DMS53 (cell line): ENCODE measurements at regions not wholly inside any gene's neighbourhood (a gene's known extent, or its start where the extent isn't known, plus 50 kb on each side); places are given as distances from the start of the nearest gene placed in this dataset.
"Not testable (repeated sequence)": the region's sequence is repeated elsewhere in the genome, so short reads cannot be mapped to it uniquely, and the experiment has no call there.

ENCODE experiments used
- DNase-seq: peaks from one replicate; lab custom pipeline; 2025; lab: John Stamatoyannopoulos, UW

DNA sequence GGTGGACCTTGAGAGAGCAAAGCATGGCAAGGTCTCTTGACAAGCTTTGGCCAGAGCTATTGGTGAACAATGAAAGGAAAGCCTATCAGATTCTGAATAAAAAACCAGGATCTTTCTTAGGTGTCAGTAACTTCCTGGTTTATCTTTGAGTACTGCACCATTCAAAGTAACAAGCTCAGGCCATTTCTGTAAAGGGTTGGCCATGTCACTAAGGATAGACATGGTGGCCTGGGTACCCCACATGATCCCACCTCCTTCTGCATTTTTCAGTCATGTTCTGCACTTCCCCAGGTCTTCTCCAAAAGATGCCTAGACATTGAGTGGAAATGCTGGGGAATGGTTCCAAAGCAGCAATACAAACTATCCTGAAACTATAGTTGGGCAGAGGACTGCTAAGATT is 242.0 kb downstream of the ARHGAP12 start:
- DNase-seq = no peak

DNA sequence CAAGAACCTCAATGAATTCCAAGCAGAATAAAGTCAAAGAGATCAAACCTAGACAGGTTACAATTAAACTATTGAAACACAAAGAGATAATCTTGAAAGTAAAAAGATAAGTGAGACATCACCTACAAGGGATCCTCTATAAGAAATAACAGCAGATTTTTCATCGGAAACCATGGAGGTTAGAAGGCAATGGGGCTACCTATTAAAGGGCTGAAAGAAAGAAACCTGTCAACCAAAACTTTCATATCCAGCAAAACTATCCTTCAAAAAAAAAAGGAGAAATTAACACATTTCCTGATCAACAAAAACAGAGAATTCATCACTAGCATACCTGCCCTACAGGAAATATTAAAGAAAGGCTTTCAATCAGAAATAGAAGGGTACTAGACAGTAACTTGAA is 244.9 kb downstream of the ARHGAP12 start:
- peak; percentile 63 for DNase-seq

DNA sequence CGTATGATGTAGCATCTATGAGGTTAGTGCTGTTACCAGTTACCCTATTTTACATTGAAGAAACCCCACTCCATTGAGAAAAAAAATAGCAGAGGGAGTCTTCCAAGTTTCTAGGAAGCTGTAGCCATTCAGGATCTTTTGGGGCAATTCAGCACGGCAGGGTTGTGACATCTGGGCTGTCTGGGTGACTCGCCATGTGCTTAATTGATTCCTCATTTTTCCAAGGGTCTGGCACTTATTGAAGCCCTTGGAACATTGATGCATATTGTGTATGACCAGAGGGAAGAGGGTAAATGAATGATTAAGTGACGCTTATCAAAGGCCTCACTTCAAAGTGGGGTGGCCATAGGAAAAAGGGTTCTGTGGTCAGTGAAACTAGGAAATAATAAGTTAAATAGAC is 248.7 kb downstream of the ARHGAP12 start:
- DNase-seq = no peak

DNA sequence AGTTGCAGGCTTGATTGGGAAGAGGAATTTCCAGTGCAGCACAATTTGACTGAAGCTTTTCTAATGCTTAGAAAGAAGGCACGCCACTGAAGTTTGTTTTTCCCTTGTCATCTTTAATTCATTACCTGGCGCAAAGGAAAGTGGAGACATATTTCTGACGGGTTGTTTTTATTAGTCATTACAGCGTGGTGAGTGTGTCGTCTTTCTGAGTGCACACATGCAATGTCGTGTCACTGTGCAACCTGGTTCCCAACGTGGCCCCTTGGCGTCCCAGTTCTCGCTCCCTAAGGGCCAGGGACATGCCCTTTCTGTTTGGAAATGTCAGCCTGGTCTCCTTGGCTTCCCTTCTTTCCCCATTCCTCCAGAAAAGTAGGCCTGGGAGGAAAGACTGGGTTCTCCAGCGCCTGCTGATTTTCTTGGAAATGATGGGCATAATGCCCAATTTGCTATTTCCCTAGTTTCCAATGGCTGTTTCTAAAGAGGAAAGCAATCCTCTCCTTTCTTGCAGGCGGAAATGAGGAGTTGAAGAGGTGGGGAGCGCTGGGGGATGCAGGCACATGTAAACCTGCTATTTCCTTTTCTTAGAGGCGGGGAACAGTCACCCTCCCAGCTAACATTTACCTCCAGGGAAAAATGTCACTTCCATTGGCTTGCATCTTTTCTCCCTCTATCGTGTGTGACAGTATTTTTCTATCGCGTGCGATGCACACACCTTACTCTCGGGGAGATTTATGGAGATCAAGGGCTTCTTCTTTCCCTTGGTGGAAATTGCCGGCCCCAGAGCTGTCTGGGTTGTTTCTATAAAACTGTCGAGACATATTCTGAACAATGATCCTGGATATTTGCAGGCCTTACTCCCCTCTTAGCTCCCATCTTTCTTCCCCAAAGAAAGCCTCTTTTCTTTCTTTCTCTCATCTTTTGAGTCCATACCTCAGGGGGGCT is 249.8 kb downstream of the ARHGAP12 start:
- DNase-seq = no peak

DNA sequence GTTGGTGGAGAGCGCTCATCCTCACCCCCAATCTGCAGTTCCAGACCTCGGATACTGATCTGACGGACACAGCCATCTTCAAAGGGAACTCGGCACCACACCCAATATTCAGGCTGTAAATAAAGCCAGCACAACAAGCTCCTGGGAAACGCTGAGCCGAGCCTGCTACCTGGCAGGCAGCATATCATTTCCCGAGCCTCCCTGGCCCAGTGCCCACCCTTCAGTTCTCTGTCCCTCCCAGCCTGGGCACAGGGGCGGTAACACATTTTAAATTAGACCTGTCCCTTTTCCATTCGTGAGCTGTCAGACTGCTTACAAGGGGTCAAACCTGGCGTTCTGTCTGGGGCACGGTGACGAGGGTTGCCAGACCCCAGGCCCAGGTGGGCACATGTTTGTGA is 250.5 kb downstream of the ARHGAP12 start:
- no peak for DNase-seq

DNA sequence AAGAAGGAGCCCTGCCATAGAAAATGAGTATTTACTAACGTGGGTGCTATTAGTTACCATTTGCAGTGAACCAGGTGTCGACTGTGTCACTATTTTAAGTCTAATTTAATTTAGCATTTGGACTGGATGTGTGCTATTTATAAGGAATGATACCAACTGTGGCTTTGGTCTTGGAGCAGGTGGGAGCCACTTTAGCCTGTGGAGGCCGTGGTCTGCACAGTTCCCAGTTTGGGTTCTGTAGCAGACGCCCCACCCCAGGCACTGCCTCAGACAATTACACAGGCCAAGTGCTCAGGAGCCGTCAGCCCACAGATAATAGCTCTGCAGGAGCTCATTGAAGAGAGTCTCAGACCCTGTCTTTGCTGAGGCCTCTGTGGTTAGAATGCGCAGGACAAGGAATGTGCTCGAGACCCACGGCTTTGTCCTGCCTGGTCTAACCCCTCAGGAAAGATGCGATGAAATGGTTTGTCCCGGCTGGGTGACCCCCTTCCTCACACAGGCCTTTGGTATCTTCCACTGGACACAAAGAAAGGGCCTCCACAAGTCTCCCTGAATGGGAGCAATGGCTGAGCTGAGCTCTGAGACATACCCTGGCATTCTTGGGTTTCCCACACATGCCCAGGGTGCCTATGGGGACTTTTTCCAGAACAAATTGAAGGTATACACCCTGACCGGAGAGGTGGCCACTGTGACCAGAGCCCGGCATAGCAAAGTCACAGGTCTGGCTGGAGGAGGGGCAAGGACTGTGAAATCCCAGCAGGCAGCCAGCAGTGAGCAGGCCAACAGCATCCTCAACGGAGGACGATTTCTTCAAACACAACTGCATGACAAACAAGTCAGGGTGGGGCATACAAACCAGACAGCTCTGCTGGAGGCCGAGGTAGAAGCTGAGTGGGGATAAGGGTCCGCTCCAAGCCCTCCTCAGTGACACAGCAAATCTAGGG is 251.2 kb downstream of the ARHGAP12 start:
- DNase-seq = no peak

DNA sequence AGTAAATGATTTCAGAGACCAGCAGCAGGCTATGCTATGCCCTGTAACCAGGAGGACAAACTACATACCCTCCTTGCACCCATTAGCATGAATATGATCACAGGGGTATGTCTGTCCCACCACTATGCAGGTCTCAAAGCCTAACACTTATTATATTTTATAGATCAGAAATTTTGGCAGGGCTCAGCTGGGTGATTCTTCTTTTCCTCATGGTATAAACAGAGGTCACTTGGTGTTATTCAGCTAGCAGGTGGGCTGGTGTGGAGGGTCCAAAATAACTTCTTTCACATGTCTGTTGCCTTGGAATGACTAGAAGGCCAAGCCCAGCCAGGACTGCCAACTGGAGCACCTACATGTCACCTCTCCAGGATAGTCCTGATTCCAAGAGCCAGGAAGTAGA is 252.9 kb downstream of the ARHGAP12 start:
- no peak for DNase-seq

DNA sequence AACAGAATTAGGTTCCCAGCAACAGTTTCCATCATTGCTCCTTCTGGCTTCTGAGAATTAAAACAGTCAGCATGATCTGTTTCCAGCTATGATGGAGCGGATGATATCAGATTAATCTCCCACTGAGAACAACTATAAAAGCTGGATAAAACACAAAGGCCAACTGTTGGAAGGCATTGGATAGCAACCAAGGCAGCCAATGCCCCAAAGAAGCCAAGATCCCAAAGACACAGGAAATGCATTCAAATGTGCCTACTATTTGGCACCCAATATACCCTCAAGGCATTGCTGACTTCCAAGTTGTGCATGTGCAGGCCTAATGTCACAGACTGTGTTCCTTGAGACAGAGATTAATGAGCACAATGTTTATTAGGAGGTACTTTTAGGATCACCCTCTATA is 259.3 kb downstream of the ARHGAP12 start:
- no peak for DNase-seq

DNA sequence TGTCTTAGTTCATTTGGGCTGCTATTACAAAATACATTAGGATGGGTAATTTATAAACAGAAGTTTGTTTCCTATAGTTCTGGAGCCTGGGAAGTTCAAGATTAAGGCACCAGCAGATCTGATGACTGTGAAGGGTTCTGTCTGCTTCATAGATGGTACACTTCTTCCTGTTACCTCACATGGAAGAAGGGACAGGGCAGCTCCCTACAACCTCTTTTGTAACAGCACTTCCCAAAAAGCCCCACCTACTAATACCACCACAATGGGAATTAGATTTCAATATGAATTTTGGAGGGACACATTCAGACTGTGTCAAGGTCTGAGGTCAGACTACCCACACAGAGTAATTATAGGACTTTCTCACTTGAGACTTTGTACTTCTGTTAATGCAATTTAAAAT is 260.3 kb downstream of the ARHGAP12 start:
- DNase-seq = no peak

DNA sequence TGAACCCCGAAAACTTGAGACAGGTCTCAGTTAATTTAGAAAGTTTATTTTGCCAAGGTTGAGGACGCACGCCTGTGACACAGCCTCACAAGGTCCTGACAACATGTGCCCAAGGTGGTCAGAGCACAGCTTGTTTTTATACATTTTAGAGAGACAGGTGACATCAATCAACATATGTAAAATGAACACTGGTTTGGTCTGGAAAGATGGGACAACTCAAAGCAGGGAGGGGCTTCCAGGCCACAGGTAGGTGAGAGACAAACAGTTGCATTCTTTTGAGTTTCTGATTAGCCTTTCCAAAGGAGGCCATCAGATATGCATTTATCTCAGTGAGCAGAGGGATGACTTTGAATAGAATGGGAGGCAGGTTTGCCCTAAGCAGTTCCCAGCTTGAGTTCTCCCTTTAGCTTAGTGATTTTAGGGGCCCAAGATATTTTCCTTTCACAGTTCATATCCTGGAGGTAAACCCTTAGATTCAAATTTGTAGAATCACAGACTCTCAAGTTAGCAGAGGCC is 262.8 kb downstream of the ARHGAP12 start:
- DNase-seq = not testable (repeated sequence)

DNA sequence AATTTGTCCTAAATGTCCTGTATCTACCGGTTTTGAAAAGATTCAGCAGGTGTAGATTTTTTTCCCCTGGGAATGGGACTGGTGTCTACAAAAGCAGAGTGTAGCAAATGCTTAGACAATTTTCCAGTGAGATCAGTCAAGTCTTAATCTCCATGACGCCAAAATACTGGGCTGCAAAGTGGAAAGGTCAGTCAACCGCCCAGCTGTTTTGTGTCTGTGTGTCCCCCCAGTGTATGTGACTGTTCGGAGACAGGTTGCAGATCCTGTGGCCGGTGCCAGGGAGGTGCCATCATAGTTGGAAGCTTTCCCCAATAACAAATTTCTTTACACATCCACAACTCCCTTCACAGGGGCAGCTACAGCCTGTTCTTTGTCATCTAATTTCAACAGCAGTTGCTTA is 263.8 kb downstream of the ARHGAP12 start:
- no peak for DNase-seq

DNA sequence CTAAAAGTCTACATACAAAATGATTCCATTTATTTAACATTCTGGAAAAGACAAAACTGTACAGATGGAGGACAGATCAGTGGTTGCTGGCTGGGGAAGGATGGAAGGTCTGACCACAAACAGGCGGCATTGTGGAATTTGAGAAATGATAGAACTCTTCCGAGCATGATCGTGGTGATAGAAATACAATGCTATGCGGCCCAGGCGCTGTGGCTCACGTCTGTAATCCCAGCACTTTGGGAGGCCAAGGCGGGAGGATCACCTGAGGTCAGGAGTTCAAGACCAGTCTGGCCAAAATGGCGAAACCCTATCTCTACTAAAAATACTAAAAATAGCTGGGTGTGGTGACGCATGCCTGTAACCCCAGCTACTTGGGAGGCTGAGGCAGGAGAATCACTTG is 264.6 kb downstream of the ARHGAP12 start:
- DNase-seq = not testable (repeated sequence)

DNA sequence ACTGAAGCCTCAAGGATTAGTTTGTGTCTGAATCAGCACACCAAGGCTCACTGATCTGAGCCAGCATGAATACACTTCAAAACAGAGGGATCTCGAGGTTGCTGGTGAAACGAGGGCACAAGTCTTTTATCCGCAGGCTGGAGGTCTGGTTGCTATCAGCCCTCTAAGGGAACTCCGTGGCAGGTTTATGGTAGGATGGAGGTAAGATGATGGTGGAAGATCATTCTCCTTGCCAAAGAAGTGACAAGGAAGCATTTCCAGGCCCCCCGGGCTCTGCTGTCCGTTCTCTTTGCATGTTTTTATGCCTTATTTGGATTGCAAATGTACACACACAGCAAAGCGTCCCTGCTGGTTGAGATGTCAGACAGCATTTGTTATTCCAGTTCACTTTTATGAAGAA is 268.3 kb downstream of the ARHGAP12 start:
- DNase-seq = no peak

DNA sequence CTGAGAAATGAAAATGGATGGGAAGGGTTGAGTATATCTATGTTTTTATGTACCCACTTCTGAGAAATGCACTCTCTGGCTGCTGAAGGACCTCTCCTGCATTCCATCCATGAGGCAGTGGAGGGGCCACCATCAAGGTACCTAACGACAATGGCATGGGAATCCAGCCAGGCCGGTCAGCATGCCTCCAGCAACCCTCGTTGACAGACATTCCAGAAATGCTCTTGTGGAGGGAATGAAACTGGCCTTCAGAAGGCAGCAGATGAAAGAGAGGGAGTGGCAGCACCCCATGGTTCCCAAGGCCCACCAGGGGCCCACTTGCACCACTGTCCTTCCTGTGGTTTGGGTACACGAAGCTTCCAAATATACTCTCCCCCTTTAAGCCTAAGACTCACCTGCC is 269.0 kb downstream of the ARHGAP12 start:
- no peak for DNase-seq

DNA sequence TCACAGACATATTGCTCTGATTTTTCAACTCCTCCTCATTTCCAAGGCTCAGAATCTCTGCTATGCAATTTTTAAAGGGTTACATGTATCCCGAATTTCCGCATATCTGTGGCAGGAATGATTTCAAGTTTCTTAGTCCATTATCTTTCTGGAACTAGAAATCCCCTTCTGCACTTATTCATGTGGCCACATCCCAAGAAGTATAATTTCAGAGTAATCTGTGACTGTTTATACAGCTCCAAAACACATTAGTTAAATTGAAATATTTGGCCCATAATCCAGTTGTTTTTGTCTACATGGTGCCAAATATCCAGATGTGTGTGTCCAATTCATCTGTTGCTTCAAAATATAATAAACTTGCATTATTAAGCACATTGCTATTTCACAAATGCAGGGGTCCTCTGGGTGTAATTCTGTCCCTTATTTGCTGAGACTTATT is 271.2 kb downstream of the ARHGAP12 start:
- no peak for DNase-seq

DNA sequence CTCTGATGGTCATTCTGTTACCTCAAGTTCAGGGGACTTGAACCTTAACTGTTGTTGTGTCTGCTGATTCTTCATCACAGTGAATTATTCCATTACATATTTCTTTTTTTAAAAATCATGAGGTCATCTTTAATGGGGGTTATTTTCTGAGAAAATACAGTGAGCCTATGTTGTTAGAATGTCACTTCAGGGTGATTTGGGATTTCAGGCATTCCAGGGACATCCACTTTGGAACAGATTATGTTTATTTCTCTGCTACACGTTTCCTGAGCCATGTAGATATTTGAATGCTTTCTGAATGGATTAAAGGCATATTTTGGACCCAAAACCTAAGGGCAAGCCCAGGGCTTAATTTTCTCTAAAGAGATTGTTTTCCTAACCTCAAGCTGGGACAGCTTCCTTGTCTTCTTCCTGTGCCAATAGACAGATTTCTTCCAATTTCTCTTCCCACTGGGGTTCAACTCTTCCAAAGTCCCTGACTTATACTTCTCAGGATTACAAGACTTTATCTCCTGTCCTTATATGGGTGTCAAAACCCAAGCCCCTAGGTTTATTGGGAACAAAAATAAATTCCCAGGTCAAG is 271.7 kb downstream of the ARHGAP12 start:
- DNase-seq = no peak

DNA sequence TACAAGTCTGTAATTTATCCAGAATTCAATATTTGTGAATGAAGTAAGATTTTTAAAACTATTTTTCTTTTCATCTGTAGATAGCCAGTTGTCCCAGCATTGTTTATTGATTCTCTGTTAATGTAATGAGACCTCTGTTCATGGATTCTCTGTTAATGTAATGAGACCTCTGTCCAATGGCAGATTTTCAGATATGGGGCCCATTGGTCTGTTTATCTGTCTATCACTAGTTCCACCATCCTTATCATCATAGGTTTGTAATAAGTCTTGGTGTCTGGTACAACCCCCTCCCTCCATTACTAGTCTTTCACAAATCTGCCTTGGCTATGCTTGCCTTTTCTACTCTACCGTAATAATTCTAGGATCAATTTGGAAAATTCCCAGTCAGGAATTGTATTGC is 276.6 kb downstream of the ARHGAP12 start:
- DNase-seq = no peak

DNA sequence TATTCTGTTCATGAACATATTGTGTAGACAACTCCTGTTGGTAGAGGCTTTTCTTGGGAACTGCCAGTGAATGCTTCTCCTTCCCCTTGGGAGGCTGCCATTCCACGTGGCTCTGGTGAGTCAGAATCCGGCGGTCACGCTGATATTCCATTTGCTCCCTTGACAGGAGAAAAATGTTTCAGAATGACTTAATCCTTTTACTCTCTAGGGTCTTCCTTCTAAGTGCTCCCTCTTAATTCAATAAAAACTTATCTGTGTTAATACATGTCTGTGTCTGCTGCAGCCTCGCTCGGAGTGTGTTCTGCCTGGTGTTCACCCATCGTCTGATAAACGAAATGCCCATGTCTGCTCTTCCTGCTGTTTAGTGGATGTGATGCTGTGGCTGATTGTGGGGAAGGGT is 278.6 kb downstream of the ARHGAP12 start:
- no peak for DNase-seq

DNA sequence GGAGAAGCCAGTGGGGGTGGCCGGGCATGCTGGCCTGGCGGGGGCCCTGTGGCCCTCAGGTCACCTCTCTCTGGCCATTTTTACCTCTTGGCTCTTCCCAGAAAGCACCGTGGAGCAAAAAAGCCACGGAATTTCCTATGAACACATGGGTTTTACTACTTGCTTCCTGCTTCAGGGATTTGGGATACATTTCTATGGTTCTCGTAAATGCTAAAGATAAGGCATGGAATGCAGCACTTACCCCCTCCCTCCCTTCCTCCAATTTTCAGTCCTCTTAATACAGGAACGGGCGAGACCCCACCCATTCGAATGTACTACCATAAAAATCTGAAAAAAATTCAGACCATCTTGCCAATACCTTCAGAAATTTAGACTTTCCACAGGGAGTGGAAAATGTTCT is 279.7 kb downstream of the ARHGAP12 start:
- no peak for DNase-seq

DNA sequence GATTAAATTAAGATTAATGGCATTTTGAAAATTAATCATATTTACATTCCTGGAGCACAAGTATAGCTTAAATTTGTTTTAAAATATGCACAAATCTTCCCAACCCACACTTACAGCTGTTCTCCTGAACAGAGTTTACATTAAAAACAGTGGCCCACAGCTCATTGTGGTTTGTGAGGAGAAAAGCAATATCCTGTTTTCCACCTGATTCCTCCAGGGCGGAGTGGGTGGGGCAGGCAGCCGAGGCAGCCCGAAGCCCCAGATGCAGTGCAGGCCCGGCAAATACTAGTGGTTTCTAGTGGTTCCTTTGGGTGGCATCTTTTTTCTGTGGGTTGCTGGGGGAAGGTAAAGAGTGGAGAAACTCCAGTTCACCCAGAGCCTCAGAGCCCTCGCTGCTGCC is 280.8 kb downstream of the ARHGAP12 start:
- DNase-seq = no peak

DNA sequence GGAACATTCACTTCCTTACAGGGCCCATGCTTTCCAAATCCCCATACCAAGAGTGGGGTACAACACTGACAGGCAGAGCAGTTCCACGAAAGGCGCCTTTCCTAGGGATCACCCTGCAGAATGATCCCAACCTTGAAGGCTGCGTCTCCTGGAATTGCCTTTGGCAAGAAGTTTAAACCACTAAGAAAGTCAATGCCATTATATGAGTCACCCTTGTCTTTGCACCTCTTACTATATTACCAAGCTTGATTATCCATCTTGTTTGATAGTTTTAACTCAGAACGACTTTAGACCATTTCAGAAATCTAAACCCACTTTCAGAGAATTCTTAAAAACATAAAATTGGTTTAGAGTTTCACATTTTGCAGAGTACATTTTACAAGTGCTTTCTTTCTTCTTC is 282.1 kb downstream of the ARHGAP12 start:
- DNase-seq = no peak

DNA sequence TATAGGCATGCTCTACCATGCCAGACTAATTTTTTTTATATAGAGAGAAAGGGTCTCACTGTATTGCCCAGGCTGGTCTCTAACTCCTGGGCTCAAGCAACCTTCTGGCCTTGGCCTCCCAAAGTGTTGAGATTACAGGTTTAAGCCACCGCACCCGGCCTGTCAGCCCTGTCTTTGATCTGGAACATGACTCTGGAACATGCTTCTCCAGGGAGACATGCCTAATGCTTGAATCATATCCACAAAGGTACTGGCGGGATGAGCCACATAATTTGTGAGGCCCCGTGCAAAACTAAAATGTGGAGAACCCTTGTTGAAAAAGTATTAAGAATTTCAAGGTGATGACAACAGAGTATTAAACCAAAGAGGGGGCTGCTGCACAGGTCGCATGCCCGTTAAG is 282.8 kb downstream of the ARHGAP12 start:
- DNase-seq = no peak
